Neural cell (in vitro differentiated cells): ENCODE measurements at regions not wholly inside any gene's neighbourhood (a gene's known extent, or its start where the extent isn't known, plus 50 kb on each side); places are given as distances from the start of the nearest gene placed in this dataset.

Experiments
- H2AFZ ChIP-seq: fragments of 200-600, 300-800 bp; sonication (generic), shearing (Covaris generic); 2 replicates; pipeline ENCODE4 v1.6.0; 2014; ENCODE audit warnings: low read depth, mild to moderate bottlenecking, antibody characterized with exemption, low read length, moderate library complexity
- H3F3A ChIP-seq: fragments of 200-600 bp; shearing (Covaris generic); 2 replicates; pipeline ENCODE4 v1.6.1; 2016; ENCODE audit warnings: mild to moderate bottlenecking, moderate library complexity, mixed read lengths, antibody characterized with exemption, low read length; ENCODE audit not compliant: insufficient read depth, poor library complexity, severe bottlenecking
- H3K27ac ChIP-seq: fragments of 200-600, 300-800 bp; sonication (generic), shearing (Covaris generic); 2 replicates; pipeline ENCODE4 v1.5.1; 2014; ENCODE audit warnings: mild to moderate bottlenecking, low read length, moderate library complexity
- H3K27me3 ChIP-seq: fragments of 300-800, 200-600 bp; sonication (generic), shearing (Covaris generic); 2 replicates; pipeline ENCODE4 v1.6.0; 2014; ENCODE audit warnings: mild to moderate bottlenecking, low read depth, low read length, moderate library complexity; ENCODE audit not compliant: insufficient read depth
- H3K36me3 ChIP-seq: fragments of 300-800, 200-600 bp; sonication (generic), shearing (Covaris generic); 2 replicates; pipeline ENCODE4 v1.5.1; 2014; ENCODE audit warnings: mild to moderate bottlenecking, antibody characterized with exemption, low read length, moderate library complexity; ENCODE audit not compliant: insufficient read depth
- H3K4me2 ChIP-seq: fragments of 300-800, 200-600 bp; sonication (generic), shearing (Covaris generic); 2 replicates; pipeline ENCODE4 v1.6.0; 2014; ENCODE audit warnings: mild to moderate bottlenecking, low read length
- H3K4me3 ChIP-seq: fragments of 300-800, 200-600 bp; sonication (generic), shearing (Covaris generic); 2 replicates; pipeline ENCODE4 v1.5.1; 2014; ENCODE audit warnings: mild to moderate bottlenecking, low read length, moderate library complexity
- H3K79me2 ChIP-seq: fragments of 200-600 bp; shearing (Covaris generic); replicated peaks from 2 replicates; pipeline ENCODE4 v1.6.0; 2014; ENCODE audit warnings: mild to moderate bottlenecking, low read length, moderate library complexity; ENCODE audit not compliant: insufficient read depth
- H3K9ac ChIP-seq: fragments of 300-800, 200-600 bp; sonication (generic), shearing (Covaris generic); 2 replicates; pipeline ENCODE4 v1.6.1; 2016; ENCODE audit warnings: mild to moderate bottlenecking, low read length, mixed read lengths
- H3K9me2 ChIP-seq: fragments of 200-600 bp; shearing (Covaris generic); 2 replicates; pipeline ENCODE4 v1.6.1; 2016; ENCODE audit warnings: mild to moderate bottlenecking, low read length, mixed read lengths; ENCODE audit not compliant: insufficient read depth
- H3K9me3 ChIP-seq: fragments of 200-600, 300-800 bp; sonication (generic), shearing (Covaris generic); 2 replicates; pipeline ENCODE4 v1.6.1; 2016; ENCODE audit warnings: mild to moderate bottlenecking, mixed run types, low read length, moderate library complexity, mixed read lengths
- H4K20me1 ChIP-seq: fragments of 200-600 bp; shearing (Covaris generic); 2 replicates; pipeline ENCODE4 v1.6.1; 2016; ENCODE audit warnings: mild to moderate bottlenecking, mixed run types; ENCODE audit not compliant: insufficient read depth
- EP300 ChIP-seq: fragments of 450-650 bp; conservative IDR thresholded peaks from 2 replicates; pipeline ENCODE4 v1.6.1; 2014; ENCODE audit warnings: antibody characterized with exemption, mild to moderate bottlenecking, moderate library complexity; ENCODE audit not compliant: poor library complexity, severe bottlenecking
- MXI1 ChIP-seq: fragments of 450-650 bp; conservative IDR thresholded peaks from 2 replicates; pipeline ENCODE4 v1.6.1; 2014; ENCODE audit warnings: antibody characterized with exemption, mild to moderate bottlenecking; ENCODE audit not compliant: poor library complexity, severe bottlenecking
- POLR2AphosphoS5 ChIP-seq: IDR thresholded peaks from 2 replicates; pipeline ENCODE4 v1.6.1; 2012
- RAD21 ChIP-seq: fragments of 450-650 bp; conservative IDR thresholded peaks from 2 replicates; pipeline ENCODE4 v1.6.1; 2014; ENCODE audit warnings: antibody characterized with exemption, mild to moderate bottlenecking, moderate library complexity
- TAF1 ChIP-seq: IDR thresholded peaks from 2 replicates; pipeline ENCODE4 v1.6.1; 2012; ENCODE audit warnings: low read depth
- TF ChIP-seq, protein P1 (sequence below): IDR thresholded peaks from 2 replicates; pipeline ENCODE4 v1.6.1; 2012; ENCODE audit warnings: borderline replicate concordance
- TF ChIP-seq, protein P2 (sequence below): fragments of 450-650 bp; IDR thresholded peaks from 2 replicates; pipeline ENCODE4 v1.5.1; 2014; ENCODE audit warnings: antibody characterized with exemption, mild to moderate bottlenecking, moderate library complexity; ENCODE audit not compliant: poor library complexity, severe bottlenecking

DNA sequence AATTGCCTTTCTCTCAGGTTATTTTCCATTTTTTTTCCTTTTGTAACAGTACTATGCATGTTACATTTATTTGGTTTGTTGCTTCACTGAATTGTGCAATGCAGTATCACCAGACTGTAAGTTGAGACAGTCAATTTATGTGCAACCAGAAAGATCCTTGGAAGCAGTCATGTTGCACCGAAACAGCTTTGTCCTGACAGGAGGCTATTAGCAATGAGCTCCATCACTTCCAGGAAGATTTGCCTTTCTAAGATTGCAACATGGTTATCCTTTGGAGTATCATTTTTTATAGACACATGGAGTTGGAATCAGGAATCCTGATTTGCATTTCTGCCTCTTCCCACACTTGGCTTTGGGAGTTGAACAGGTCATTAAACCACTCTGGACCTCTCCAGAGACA lies 84.5 kb upstream of the ST6GALNAC5 start:
- Histone ChIP-seq H3K4me3 (no peak overlapping the region), H3K27me3 (no peaks in the 10 kb centered on the region), H3K27ac (no peak overlapping the region), H4K20me1 (no peaks in the 10 kb centered on the region), H3K9me2 (no peaks in the 10 kb centered on the region), H2AFZ (no peak overlapping the region), H3K9me3 (no peaks in the 10 kb centered on the region), H3K79me2 (no peaks in the 10 kb centered on the region), H3K36me3 (no peaks in the 10 kb centered on the region), H3F3A (no peaks in the 10 kb centered on the region), H3K9ac (no peak overlapping the region), H3K4me2 (no peak overlapping the region)
- no peak for TF ChIP-seq POLR2AphosphoS5
- TF ChIP-seq RAD21 = no peak
- TF ChIP-seq, protein P1, sequence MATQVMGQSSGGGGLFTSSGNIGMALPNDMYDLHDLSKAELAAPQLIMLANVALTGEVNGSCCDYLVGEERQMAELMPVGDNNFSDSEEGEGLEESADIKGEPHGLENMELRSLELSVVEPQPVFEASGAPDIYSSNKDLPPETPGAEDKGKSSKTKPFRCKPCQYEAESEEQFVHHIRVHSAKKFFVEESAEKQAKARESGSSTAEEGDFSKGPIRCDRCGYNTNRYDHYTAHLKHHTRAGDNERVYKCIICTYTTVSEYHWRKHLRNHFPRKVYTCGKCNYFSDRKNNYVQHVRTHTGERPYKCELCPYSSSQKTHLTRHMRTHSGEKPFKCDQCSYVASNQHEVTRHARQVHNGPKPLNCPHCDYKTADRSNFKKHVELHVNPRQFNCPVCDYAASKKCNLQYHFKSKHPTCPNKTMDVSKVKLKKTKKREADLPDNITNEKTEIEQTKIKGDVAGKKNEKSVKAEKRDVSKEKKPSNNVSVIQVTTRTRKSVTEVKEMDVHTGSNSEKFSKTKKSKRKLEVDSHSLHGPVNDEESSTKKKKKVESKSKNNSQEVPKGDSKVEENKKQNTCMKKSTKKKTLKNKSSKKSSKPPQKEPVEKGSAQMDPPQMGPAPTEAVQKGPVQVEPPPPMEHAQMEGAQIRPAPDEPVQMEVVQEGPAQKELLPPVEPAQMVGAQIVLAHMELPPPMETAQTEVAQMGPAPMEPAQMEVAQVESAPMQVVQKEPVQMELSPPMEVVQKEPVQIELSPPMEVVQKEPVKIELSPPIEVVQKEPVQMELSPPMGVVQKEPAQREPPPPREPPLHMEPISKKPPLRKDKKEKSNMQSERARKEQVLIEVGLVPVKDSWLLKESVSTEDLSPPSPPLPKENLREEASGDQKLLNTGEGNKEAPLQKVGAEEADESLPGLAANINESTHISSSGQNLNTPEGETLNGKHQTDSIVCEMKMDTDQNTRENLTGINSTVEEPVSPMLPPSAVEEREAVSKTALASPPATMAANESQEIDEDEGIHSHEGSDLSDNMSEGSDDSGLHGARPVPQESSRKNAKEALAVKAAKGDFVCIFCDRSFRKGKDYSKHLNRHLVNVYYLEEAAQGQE = no peak

DNA sequence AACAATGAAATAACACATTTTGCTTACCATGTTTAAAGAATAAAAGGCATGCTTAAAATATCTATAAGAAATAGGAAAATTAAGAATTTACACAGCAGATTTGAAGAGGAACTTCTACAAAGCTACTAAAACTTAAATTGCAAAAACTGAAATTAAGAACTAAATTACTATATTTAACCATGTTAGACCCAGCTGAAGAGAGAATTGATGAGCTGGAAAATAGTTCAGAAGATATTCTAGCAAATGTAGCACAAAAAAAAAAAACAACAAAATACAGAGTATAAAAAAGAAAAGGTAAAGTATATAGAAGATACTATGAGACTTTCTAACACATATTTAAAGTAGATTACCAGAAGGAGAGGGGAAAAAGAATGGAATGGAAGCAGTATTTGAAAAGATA lies 82.8 kb upstream of the ST6GALNAC5 start:
- Histone ChIP-seq H4K20me1 (no peaks in the 10 kb centered on the region), H3K27ac (no peak overlapping the region), H3K9me2 (no peaks in the 10 kb centered on the region), H3K4me3 (no peak overlapping the region), H3K4me2 (no peak overlapping the region), H3K36me3 (no peaks in the 10 kb centered on the region), H3F3A (no peaks in the 10 kb centered on the region), H2AFZ (no peak overlapping the region), H3K27me3 (no peaks in the 10 kb centered on the region), H3K9me3 (no peaks in the 10 kb centered on the region), H3K9ac (no peak overlapping the region), H3K79me2 (no peaks in the 10 kb centered on the region)
- TF ChIP-seq EP300 = no peak
- TF ChIP-seq, protein P1 = no peak
- no peak for TF ChIP-seq POLR2AphosphoS5
- no peak for TF ChIP-seq TAF1
- TF ChIP-seq, protein P2, sequence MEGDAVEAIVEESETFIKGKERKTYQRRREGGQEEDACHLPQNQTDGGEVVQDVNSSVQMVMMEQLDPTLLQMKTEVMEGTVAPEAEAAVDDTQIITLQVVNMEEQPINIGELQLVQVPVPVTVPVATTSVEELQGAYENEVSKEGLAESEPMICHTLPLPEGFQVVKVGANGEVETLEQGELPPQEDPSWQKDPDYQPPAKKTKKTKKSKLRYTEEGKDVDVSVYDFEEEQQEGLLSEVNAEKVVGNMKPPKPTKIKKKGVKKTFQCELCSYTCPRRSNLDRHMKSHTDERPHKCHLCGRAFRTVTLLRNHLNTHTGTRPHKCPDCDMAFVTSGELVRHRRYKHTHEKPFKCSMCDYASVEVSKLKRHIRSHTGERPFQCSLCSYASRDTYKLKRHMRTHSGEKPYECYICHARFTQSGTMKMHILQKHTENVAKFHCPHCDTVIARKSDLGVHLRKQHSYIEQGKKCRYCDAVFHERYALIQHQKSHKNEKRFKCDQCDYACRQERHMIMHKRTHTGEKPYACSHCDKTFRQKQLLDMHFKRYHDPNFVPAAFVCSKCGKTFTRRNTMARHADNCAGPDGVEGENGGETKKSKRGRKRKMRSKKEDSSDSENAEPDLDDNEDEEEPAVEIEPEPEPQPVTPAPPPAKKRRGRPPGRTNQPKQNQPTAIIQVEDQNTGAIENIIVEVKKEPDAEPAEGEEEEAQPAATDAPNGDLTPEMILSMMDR = no peak
- TF ChIP-seq MXI1 = no peak
- TF ChIP-seq RAD21 = no peak
